MCF 10A (cell line): ENCODE measurements at regions not wholly inside any gene's neighbourhood (a gene's known extent, or its start where the extent isn't known, plus 50 kb on each side); places are given as distances from the start of the nearest gene placed in this dataset.

Experiments used
- BruUV-seq: library from RNA; stranded (reverse); fragments of 400-500 nt; replicated peaks from 2 replicates; lab custom pipeline; 2021; lab: Mats Ljungman, UMichigan
- CTCF ChIA-PET: fragments of 300-600 bp; sonication (Branson Sonifier 250); formaldehyde crosslinking; extraction: SDS; loops from one replicate; lab custom pipeline; 2021; ENCODE audit warnings: antibody characterized with exemption, inconsistent platforms; lab: Yijun Ruan, JAX
- POLR2A ChIA-PET: fragments of 300-600, 350-650 bp; sonication (Branson Sonifier 250); formaldehyde crosslinking; extraction: SDS; loops from one replicate; lab custom pipeline; 2020; ENCODE audit warnings: antibody characterized with exemption, inconsistent platforms; lab: Yijun Ruan, JAX
- DNase-seq: peaks from one replicate; pipeline ENCODE4 v3.0.0-alpha.2; 2018; ENCODE audit not compliant: unreplicated experiment
- H3K27ac Mint-ChIP-seq: one replicate; pipeline ENCODE4 v1.8.0; 2022; ENCODE audit warnings: mild to moderate bottlenecking, low read depth, mixed read lengths; ENCODE audit not compliant: unreplicated experiment
- H3K27me3 Mint-ChIP-seq: one replicate; pipeline ENCODE4 v1.8.0; 2022; ENCODE audit warnings: mixed read lengths; ENCODE audit not compliant: insufficient read depth, unreplicated experiment
- H3K36me3 Mint-ChIP-seq: one replicate; pipeline ENCODE4 v1.8.0; 2022; ENCODE audit warnings: mild to moderate bottlenecking, moderate library complexity, mixed read lengths; ENCODE audit not compliant: insufficient read depth, unreplicated experiment
- H3K4me1 Mint-ChIP-seq: one replicate; pipeline ENCODE4 v1.8.0; 2022; ENCODE audit warnings: mixed read lengths; ENCODE audit not compliant: insufficient read depth, unreplicated experiment
- H3K4me3 Mint-ChIP-seq: one replicate; pipeline ENCODE4 v1.8.0; 2022; ENCODE audit warnings: mild to moderate bottlenecking, moderate library complexity, mixed read lengths; ENCODE audit not compliant: unreplicated experiment
- H3K9me3 Mint-ChIP-seq: one replicate; pipeline ENCODE4 v1.8.0; 2022; ENCODE audit warnings: mixed read lengths; ENCODE audit not compliant: unreplicated experiment
- CTCF ChIP-seq: fragments of 200-600 bp; IDR thresholded peaks from one replicate; pipeline ENCODE4 v1.8.0; 2022; ENCODE audit warnings: antibody characterized with exemption, mild to moderate bottlenecking; ENCODE audit not compliant: unreplicated experiment
- intact Hi-C: fragments of 100-400 bp; cut with micrococcal nuclease; formaldehyde crosslinking; loops from 2 replicates; pipeline ENCODE4 v1.14.1; 2022

- CTCF ChIA-PET: no interaction called here
- POLR2A ChIA-PET: no interaction called here
- no TSS peak for BruUV-seq
- Mint-ChIP-seq H3K4me3 (no peak overlapping the region), H3K27ac (no peak overlapping the region), H3K4me1 (peaks cover 12% of the 10 kb centered on the region), H3K27me3 (no peaks in the 10 kb centered on the region), H3K9me3 (no peaks in the 10 kb centered on the region), H3K36me3 (no peaks in the 10 kb centered on the region)
- no peak for DNase-seq
- no peak for TF ChIP-seq CTCF
- intact Hi-C loops: no loop called here
These were observed 258.5 kb upstream of the ADRA1B start for GRCh38 chr5:159657771-159658170.

- Mint-ChIP-seq H3K9me3 (no peaks in the 10 kb centered on the region), H3K4me1 (peaks cover 12% of the 10 kb centered on the region), H3K27ac (no peak overlapping the region), H3K4me3 (no peak overlapping the region), H3K27me3 (no peaks in the 10 kb centered on the region), H3K36me3 (no peaks in the 10 kb centered on the region)
- no TSS peak for BruUV-seq
- POLR2A ChIA-PET: no interaction called here
- no peak for DNase-seq
- intact Hi-C loops: no loop called here
- TF ChIP-seq CTCF: no peak
- CTCF ChIA-PET: interaction anchor here (0.6 kb wide), 1 partner anchor 1031 kb away, joined by 3 read pairs; no protein-coding TSS in a partner anchor
These were observed 257.9 kb upstream of the ADRA1B start for GRCh38 chr5:159658266-159658925.

GRCh38 chr5:159660401-159660800, 255.9 kb upstream of the ADRA1B start:
- intact Hi-C loops: no loop called here
- Mint-ChIP-seq H3K36me3 (no peaks in the 10 kb centered on the region), H3K9me3 (no peaks in the 10 kb centered on the region), H3K27ac (no peak overlapping the region), H3K27me3 (no peaks in the 10 kb centered on the region), H3K4me3 (no peak overlapping the region), H3K4me1 (peaks cover 12% of the 10 kb centered on the region)
- TF ChIP-seq CTCF: no peak
- DNase-seq: peak; percentile 53
- ChIA-PET CTCF (interaction anchor here (0.9 to 1.0 kb wide), 2 partner anchors 87 to 248 kb away, joined by 3 read pairs; no protein-coding TSS in a partner anchor), POLR2A (interaction anchor here (1.0 kb wide), 1 partner anchor 349 kb away, joined by 3 read pairs; the partner anchor contains the start of gene TTC1)
- BruUV-seq: no TSS peak

GRCh38 chr5:159663986-159664385, 252.3 kb upstream of the ADRA1B start:
- no TSS peak for BruUV-seq

More at GRCh38 chr5:159663986-159664385, 252.3 kb upstream of the ADRA1B start:
- no peak for TF ChIP-seq CTCF
- no peak overlapping the region for H3K27ac Mint-ChIP-seq
- intact Hi-C loops: no loop called here
- H3K27me3 Mint-ChIP-seq: no peaks in the 10 kb centered on the region
- peaks cover 12% of the 10 kb centered on the region for H3K4me1 Mint-ChIP-seq
- ChIA-PET POLR2A (no interaction called here), CTCF (no interaction called here)
- no peak overlapping the region for H3K4me3 Mint-ChIP-seq
- H3K9me3 Mint-ChIP-seq: no peaks in the 10 kb centered on the region
- no peak for DNase-seq
- no peaks in the 10 kb centered on the region for H3K36me3 Mint-ChIP-seq
